Kidney epithelial cell (primary cell): ENCODE measurements at regions not wholly inside any gene's neighbourhood (a gene's known extent, or its start where the extent isn't known, plus 50 kb on each side); places are given as distances from the start of the nearest gene placed in this dataset.
"Not testable (repeated sequence)": the region's sequence is repeated elsewhere in the genome, so short reads cannot be mapped to it uniquely, and the experiment has no call there.

ENCODE experiments used
- DNase-seq: peaks from one replicate; pipeline ENCODE4 v3.0.0-alpha.2; 2010; ENCODE audit warnings: low read depth
- H3K27me3 ChIP-seq: 2 replicates; pipeline ENCODE4 v1.6.0; 2011; ENCODE audit warnings: low read length; ENCODE audit not compliant: control insufficient read depth, insufficient read depth
- H3K36me3 ChIP-seq: 2 replicates; pipeline ENCODE4 v1.5.1; 2011; ENCODE audit warnings: low read length; ENCODE audit not compliant: control insufficient read depth, insufficient read depth
- H3K4me3 ChIP-seq: 2 replicates; pipeline ENCODE4 v1.5.1; 2011; ENCODE audit warnings: low read depth, mild to moderate bottlenecking, control low read depth, low read length
- CTCF ChIP-seq: IDR thresholded peaks from 2 replicates; pipeline ENCODE4 v1.5.1; 2011; ENCODE audit warnings: mild to moderate bottlenecking, moderate library complexity, low read length, control low read depth, inconsistent platforms; ENCODE audit not compliant: insufficient read depth, poor library complexity, severe bottlenecking

- H3K36me3 ChIP-seq, H3K4me3 ChIP-seq, H3K27me3 ChIP-seq: not testable (repeated sequence)
- peak; percentile 2 for DNase-seq
- peak; percentile 78 for TF ChIP-seq CTCF
Observed at GRCh38 chr9:135412315-135413085, 67.1 kb upstream of the PPP1R26 start.

- H3K36me3 ChIP-seq, result no peaks in the 10 kb centered on the region
- H3K27me3 ChIP-seq, result no peaks in the 10 kb centered on the region
- no peak for DNase-seq
- no peak for TF ChIP-seq CTCF
- H3K4me3 ChIP-seq, result no peak overlapping the region
Observed at GRCh38 chr9:135413086-135413375, 66.6 kb upstream of the PPP1R26 start.

- Histone ChIP-seq H3K36me3 (no peaks in the 10 kb centered on the region), H3K27me3 (no peaks in the 10 kb centered on the region), H3K4me3 (no peak overlapping the region)
- no peak for DNase-seq
- TF ChIP-seq CTCF, result no peak
Observed at GRCh38 chr9:135413461-135413860, 66.1 kb upstream of the PPP1R26 start.

- DNase-seq, result no peak
- Histone ChIP-seq H3K27me3 (no peaks in the 10 kb centered on the region), H3K36me3 (no peaks in the 10 kb centered on the region), H3K4me3 (no peak overlapping the region)
- TF ChIP-seq CTCF, result no peak
Observed at GRCh38 chr9:135414293-135414692, 65.3 kb upstream of the PPP1R26 start.

GRCh38 chr9:135415586-135415985 lies 64.0 kb upstream of the PPP1R26 start:
- no peak for TF ChIP-seq CTCF
- Histone ChIP-seq H3K27me3 (no peaks in the 10 kb centered on the region), H3K4me3 (no peak overlapping the region), H3K36me3 (no peaks in the 10 kb centered on the region)
- no peak for DNase-seq

- DNase-seq, result no peak
- TF ChIP-seq CTCF, result no peak
- Histone ChIP-seq H3K36me3 (no peaks in the 10 kb centered on the region), H3K27me3 (no peaks in the 10 kb centered on the region), H3K4me3 (no peak overlapping the region)
Observed at GRCh38 chr9:135416664-135417290, 62.8 kb upstream of the PPP1R26 start.
